Gastroesophageal sphincter (tissue), 3 donors: ENCODE measurements at regions not wholly inside any gene's neighbourhood (a gene's known extent, or its start where the extent isn't known, plus 50 kb on each side); places are given as distances from the start of the nearest gene placed in this dataset.

Experiments
- POLR2A ChIP-seq, 2 donors: fragments of 450-650 bp; IDR thresholded peaks; one replicate each; pipeline ENCODE4 v1.6.1; 2017; ENCODE audit warnings: antibody characterized with exemption in 2 of 2, mild to moderate bottlenecking in 2 of 2, moderate library complexity in 1 of 2
- TF ChIP-seq, protein P1 (sequence below), 4 experiments: fragments of 200-600 bp in 2 of 4; fragments of 450-650 bp in 2 of 4; sonication (generic) in 1 of 4; IDR thresholded peaks; one replicate each; pipeline ENCODE4 v1.5.1; 2017 to 2019; ENCODE audit warnings: antibody characterized with exemption in 4 of 4, mild to moderate bottlenecking in 2 of 4, moderate library complexity in 2 of 4

DNA sequence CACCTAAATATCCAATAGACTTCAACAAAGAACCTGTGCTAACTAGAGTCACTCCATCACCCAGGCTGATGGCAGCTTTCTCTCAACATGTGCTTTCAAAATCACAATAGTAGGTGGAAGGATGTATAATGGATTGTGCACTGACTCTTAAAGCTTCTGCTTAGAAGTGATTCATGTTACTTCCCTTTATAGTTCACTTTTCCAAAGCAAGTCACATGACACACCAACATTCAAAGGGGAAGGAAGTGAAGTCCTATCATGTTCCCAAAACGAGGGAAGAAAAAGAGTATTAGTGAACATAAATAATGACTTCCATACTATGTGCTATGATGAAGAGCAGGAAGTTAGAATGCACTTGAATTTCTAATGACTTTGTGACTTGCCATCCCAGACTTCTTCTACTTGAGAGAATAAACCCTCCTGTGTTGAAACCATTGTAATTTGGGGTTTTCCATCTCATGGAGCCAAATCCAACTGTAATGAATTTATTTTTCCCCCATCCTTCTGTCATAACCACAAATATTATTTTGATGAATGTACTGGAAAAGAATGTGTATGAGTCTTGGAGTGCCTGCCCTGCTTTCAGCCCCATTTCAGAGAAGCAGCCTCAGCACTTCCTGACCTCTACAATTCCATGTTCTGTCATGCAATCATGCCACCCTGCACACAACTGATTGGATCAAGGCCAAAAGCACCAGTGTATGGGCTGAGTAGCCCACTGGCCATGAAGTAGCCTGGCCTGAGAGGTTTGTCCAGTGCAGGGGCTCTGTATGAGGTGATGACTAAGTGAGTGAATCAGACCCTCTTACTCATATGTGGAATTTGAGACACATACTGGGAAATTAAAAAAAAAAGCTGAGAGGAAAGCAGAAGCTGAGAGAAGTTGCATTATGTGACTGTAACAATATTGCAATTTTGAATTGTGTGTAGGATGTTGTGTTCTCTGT lies 525.9 kb upstream of the CLINT1 start:
- no peak for TF ChIP-seq POLR2A (IDR thresholded peaks at IDR 0.05)
- TF ChIP-seq, protein P1, sequence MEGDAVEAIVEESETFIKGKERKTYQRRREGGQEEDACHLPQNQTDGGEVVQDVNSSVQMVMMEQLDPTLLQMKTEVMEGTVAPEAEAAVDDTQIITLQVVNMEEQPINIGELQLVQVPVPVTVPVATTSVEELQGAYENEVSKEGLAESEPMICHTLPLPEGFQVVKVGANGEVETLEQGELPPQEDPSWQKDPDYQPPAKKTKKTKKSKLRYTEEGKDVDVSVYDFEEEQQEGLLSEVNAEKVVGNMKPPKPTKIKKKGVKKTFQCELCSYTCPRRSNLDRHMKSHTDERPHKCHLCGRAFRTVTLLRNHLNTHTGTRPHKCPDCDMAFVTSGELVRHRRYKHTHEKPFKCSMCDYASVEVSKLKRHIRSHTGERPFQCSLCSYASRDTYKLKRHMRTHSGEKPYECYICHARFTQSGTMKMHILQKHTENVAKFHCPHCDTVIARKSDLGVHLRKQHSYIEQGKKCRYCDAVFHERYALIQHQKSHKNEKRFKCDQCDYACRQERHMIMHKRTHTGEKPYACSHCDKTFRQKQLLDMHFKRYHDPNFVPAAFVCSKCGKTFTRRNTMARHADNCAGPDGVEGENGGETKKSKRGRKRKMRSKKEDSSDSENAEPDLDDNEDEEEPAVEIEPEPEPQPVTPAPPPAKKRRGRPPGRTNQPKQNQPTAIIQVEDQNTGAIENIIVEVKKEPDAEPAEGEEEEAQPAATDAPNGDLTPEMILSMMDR (IDR thresholded peaks at IDR 0.05): no peak
